Thyroid gland (tissue), 4 donors: ENCODE measurements at regions not wholly inside any gene's neighbourhood (a gene's known extent, or its start where the extent isn't known, plus 50 kb on each side); places are given as distances from the start of the nearest gene placed in this dataset.
"Not testable (repeated sequence)": the region's sequence is repeated elsewhere in the genome, so short reads cannot be mapped to it uniquely, and the experiment has no call there.

Experiments
- DNase-seq, 2 donors: peaks; one replicate each; pipeline ENCODE4 v3.0.0-alpha.2; 2019
- H3K27ac ChIP-seq, 3 donors: fragments of 200-600 bp; sonication (generic); 1 replicate in 2 of 3; 2 replicates in 1 of 3; pipeline ENCODE4 v1.5.1; 2016 to 2019; ENCODE audit warnings: mild to moderate bottlenecking in 1 of 3, moderate library complexity in 1 of 3
- H3K27me3 ChIP-seq: fragments of 200-600 bp; sonication (generic); one replicate; pipeline ENCODE4 v1.5.1; 2019
- H3K36me3 ChIP-seq, 2 donors: fragments of 200-600 bp; sonication (generic); one replicate each; pipeline ENCODE4 v1.5.1; 2016 to 2019
- H3K4me1 ChIP-seq, 2 donors: fragments of 200-600 bp; sonication (generic); one replicate each; pipeline ENCODE4 v1.5.1; 2017 to 2019
- H3K4me3 ChIP-seq, 3 donors: fragments of 200-600 bp; sonication (generic); replicated peaks in 1 of 3; 1 replicate in 2 of 3; 2 replicates in 1 of 3; pipeline ENCODE4 v1.5.1; 2016; ENCODE audit warnings: mild to moderate bottlenecking in 1 of 3
- H3K9me3 ChIP-seq: fragments of 200-600 bp; sonication (generic); one replicate; pipeline ENCODE4 v1.5.1; 2017
- CTCF ChIP-seq, 6 experiments: fragments of 200-600 bp in 3 of 6; fragments of 450-650 bp in 3 of 6; sonication (generic) in 3 of 6; IDR thresholded peaks; one replicate each; pipeline ENCODE4 v1.5.1; 2016 to 2019; ENCODE audit warnings: antibody characterized with exemption in 6 of 6, mild to moderate bottlenecking in 2 of 6, inconsistent platforms in 1 of 6, moderate library complexity in 1 of 6
- POLR2A ChIP-seq, 2 donors: fragments of 450-650 bp; IDR thresholded peaks; one replicate each; pipeline ENCODE4 v1.6.1; 2017; ENCODE audit warnings: antibody characterized with exemption in 2 of 2, mild to moderate bottlenecking in 2 of 2, moderate library complexity in 1 of 2
- WGBS, 2 donors: methylation state at CpG; one replicate each; pipeline ENCODE4 v1.1.5; 2017; 5-methylcytosine and 5-hydroxymethylcytosine counted together
- intact Hi-C: fragments of 100-400 bp; cut with DNase I; formaldehyde crosslinking; loops from one replicate; pipeline ENCODE4 v1.15.1; 2023

- intact Hi-C loops = no loop called here
Observed at GRCh38 chr2:173720306-173720705, 244.9 kb downstream of the SP3 start.

DNA sequence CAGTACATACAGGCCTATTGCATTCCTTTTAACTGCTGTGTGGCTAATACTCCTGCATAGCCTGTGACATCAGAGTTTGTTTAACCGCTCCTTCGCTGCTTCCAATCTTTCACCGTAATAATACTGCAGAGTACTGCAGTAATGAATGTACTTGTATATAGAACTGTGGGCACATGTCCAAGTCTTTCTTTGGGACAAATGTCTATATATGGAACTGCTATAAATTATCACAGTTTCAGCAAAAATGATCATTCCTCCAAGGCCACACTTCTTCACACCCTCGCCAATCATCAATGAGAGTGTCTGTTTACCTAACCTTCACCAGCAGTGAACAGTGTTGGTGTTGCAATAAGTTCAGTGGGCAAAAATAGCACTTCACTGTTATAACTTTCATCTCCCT is 230.4 kb downstream of the SP3 start:
- WGBS, 2 donors = 78 to 79% methylated on average over 4 of the region's 4 CpGs
- no peak for DNase-seq
- Histone ChIP-seq H3K9me3 (no peaks in the 10 kb centered on the region), H3K4me3 (no peak overlapping the region), H3K27me3 (no peaks in the 10 kb centered on the region), H3K27ac (no peak overlapping the region), H3K4me1 (peaks cover 0 to 3% of the 10 kb centered on the region in 2 donors), H3K36me3 (no peaks in the 10 kb centered on the region)
- TF ChIP-seq CTCF (IDR thresholded peaks at IDR 0.05) = no peak
- TF ChIP-seq POLR2A (IDR thresholded peaks at IDR 0.05) = no peak
- intact Hi-C loops = no loop called here

More at GRCh38 chr2:173720306-173720705, 244.9 kb downstream of the SP3 start:
- no peak for DNase-seq
- no peaks in the 10 kb centered on the region for H3K4me1 ChIP-seq
- no peaks in the 10 kb centered on the region for H3K36me3 ChIP-seq
- no peak overlapping the region for H3K4me3 ChIP-seq
- TF ChIP-seq POLR2A (IDR thresholded peaks at IDR 0.05) (no peak), CTCF (IDR thresholded peaks at IDR 0.05) (no peak)
- WGBS, 2 donors = 63 to 67% methylated on average over 1 of the region's 1 CpG
- no peak overlapping the region for H3K27ac ChIP-seq
- no peaks in the 10 kb centered on the region for H3K9me3 ChIP-seq
- no peaks in the 10 kb centered on the region for H3K27me3 ChIP-seq

- H3K27ac ChIP-seq, intact Hi-C loops, H3K4me3 ChIP-seq, DNase-seq, H3K27me3 ChIP-seq, H3K36me3 ChIP-seq, H3K9me3 ChIP-seq: not testable (repeated sequence)
- peaks cover 15 to 16% of the 10 kb centered on the region in 2 donors for H3K4me1 ChIP-seq
Observed at GRCh38 chr2:173737954-173738575, 227.1 kb downstream of the SP3 start.

DNA sequence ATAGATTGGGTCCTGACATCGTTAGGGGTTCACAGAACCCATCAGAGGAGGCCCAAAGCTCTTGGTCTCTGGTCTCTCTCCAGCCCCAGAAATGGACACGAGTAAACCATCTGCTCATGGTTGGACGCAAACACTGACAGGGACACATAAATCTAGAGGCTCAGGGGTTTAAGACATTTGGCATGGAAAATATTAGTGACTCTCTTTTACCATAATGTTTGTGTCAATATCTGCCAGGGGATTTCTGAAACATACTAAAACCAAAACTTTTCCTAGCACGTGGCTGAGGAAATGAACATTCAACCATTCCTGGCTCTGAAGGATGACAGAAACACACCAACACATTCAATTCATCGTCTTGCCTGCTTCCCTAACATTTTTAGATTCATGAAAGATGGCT is 226.2 kb downstream of the SP3 start:
- WGBS, 2 donors = 68 to 82% methylated on average over 5 of the region's 5 CpGs

GRCh38 chr2:173740639-173741038 is 224.5 kb downstream of the SP3 start:
- H3K27me3 ChIP-seq = no peaks in the 10 kb centered on the region
- intact Hi-C loops = no loop called here
- WGBS, 2 donors = 68 to 75% methylated on average over 5 of the region's 5 CpGs

More for the DNA sequence above, 226.2 kb downstream of the SP3 start:
- TF ChIP-seq POLR2A (IDR thresholded peaks at IDR 0.05) = no peak
- no peak for TF ChIP-seq CTCF (IDR thresholded peaks at IDR 0.05)
- Histone ChIP-seq H3K9me3 (no peaks in the 10 kb centered on the region), H3K27ac (no peak overlapping the region), H3K36me3 (no peaks in the 10 kb centered on the region), H3K4me1 (peaks cover 15 to 18% of the 10 kb centered on the region in 2 donors), H3K27me3 (no peaks in the 10 kb centered on the region), H3K4me3 (no peak overlapping the region)
- intact Hi-C loops = no loop called here
- no peak for DNase-seq

More at GRCh38 chr2:173740639-173741038, 224.5 kb downstream of the SP3 start:
- Histone ChIP-seq H3K36me3 (no peaks in the 10 kb centered on the region), H3K4me3 (no peak overlapping the region), H3K9me3 (no peaks in the 10 kb centered on the region), H3K27ac (no peak overlapping the region), H3K4me1 (peaks cover 15 to 18% of the 10 kb centered on the region in 2 donors)
- TF ChIP-seq CTCF (IDR thresholded peaks at IDR 0.05) (no peak), POLR2A (IDR thresholded peaks at IDR 0.05) (no peak)
- no peak for DNase-seq
